ENCODE measurements at regions not wholly inside any gene's neighbourhood (a gene's known extent, or its start where the extent isn't known, plus 50 kb on each side); places are given as distances from the start of the nearest gene placed in this dataset.
"Not testable (repeated sequence)": the region's sequence is repeated elsewhere in the genome, so short reads cannot be mapped to it uniquely, and the experiment has no call there.

GRCh38 chr7:4319280-4319679, 362.8 kb upstream of the FOXK1 start:
- DNase-seq = no peak

GRCh38 chr7:4325732-4326131, 356.4 kb upstream of the FOXK1 start:
- no peak for DNase-seq

- no peak for DNase-seq
These were observed 350.4 kb upstream of the FOXK1 start for GRCh38 chr7:4331711-4332110.

- no peak for DNase-seq
These were observed 343.5 kb upstream of the FOXK1 start for GRCh38 chr7:4338556-4338955.

- no peak for DNase-seq
These were observed 338.5 kb upstream of the FOXK1 start for GRCh38 chr7:4343272-4344247.

GRCh38 chr7:4345004-4345403, 337.1 kb upstream of the FOXK1 start:
- no peak for DNase-seq

- no peak for DNase-seq
These were observed 330.0 kb upstream of the FOXK1 start for GRCh38 chr7:4352069-4352468.

- no peak for DNase-seq
These were observed 320.3 kb upstream of the FOXK1 start for GRCh38 chr7:4361774-4362173.

- DNase-seq = no peak
These were observed 298.5 kb upstream of the FOXK1 start for GRCh38 chr7:4383584-4383983.

GRCh38 chr7:4386190-4386589, 295.9 kb upstream of the FOXK1 start:
- DNase-seq = no peak

- not testable (repeated sequence) for DNase-seq
These were observed 291.0 kb upstream of the FOXK1 start for GRCh38 chr7:4391103-4391502.

GRCh38 chr7:4394736-4395135, 287.4 kb upstream of the FOXK1 start:
- no peak for DNase-seq

- DNase-seq = no peak
These were observed 283.0 kb upstream of the FOXK1 start for GRCh38 chr7:4399121-4399520.

GRCh38 chr7:4399596-4399995, 282.5 kb upstream of the FOXK1 start:
- DNase-seq = no peak

GRCh38 chr7:4406288-4407058, 275.6 kb upstream of the FOXK1 start:
- DNase-seq = no peak

GRCh38 chr7:4409946-4410345, 272.1 kb upstream of the FOXK1 start:
- DNase-seq = no peak

GRCh38 chr7:4416396-4417056, 265.6 kb upstream of the FOXK1 start:
- no peak for DNase-seq

GRCh38 chr7:4428526-4428925, 253.6 kb upstream of the FOXK1 start:
- DNase-seq = no peak

GRCh38 chr7:4430227-4430626, 251.9 kb upstream of the FOXK1 start:
- no peak for DNase-seq

- DNase-seq = no peak
These were observed 247.8 kb upstream of the FOXK1 start for GRCh38 chr7:4434306-4434705.

- DNase-seq = no peak
These were observed 245.7 kb upstream of the FOXK1 start for GRCh38 chr7:4436361-4436895.

- DNase-seq = no peak
These were observed 245.2 kb upstream of the FOXK1 start for GRCh38 chr7:4436936-4437335.

GRCh38 chr7:4437916-4438315, 244.2 kb upstream of the FOXK1 start:
- DNase-seq = no peak

Data from stimulated activated CD4-positive, alpha-beta T cell treated with anti-CD3 and anti-CD28 coated beads, Interleukin-2, amount 100 ng/mL, for 48 hours (primary cell).